Activated CD8-positive, alpha-beta memory T cell treated with anti-CD3 and anti-CD28 coated beads for 4 hours (primary cell): ENCODE measurements at regions not wholly inside any gene's neighbourhood (a gene's known extent, or its start where the extent isn't known, plus 50 kb on each side); places are given as distances from the start of the nearest gene placed in this dataset.
"Not testable (repeated sequence)": the region's sequence is repeated elsewhere in the genome, so short reads cannot be mapped to it uniquely, and the experiment has no call there.

Experiments used
- DNase-seq, 2 donors: peaks; one replicate each; pipeline ENCODE4 v3.0.0-alpha.2; 2020; ENCODE audit warnings: low read depth in 2 of 2

GRCh38 chr20:47963022-47963421 is 177.7 kb upstream of the SULF2 start:
- no peak for DNase-seq

DNA sequence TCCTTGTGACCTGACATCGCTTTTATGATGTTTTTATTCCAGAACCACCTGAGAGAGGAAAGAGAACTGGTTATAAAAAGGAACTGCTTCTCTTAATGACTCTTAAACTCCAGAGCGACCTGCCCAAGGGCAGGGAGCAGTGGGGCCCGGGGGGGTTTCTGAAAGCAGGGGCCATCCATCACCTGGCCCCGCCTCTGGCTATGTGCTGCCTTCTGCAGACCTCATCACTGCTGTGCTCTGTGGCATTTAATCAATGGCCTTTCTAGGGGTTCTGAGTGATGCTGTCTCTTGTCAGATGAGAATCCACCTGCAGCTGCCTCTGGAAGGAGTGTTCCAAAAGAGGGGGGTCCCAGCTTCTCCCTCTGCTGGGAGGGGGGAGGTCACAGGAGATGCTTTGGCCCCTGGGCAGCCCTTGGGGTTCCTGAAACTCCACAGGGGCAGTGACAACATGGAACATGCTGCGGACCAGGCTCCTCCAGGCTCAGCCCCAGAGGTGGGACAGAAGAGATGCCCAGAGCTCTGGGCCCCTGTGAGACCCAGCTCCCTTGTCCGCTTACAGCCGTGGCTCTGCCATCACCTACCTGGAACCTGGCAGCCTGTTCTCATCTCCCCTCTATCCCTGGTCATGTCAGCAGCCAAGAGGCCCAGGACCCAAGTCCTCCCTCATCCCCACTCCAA is 177.1 kb upstream of the SULF2 start:
- no peak for DNase-seq

GRCh38 chr20:47960769-47961541 is 175.7 kb upstream of the SULF2 start:
- DNase-seq: no peak

GRCh38 chr20:47960277-47960676 is 175.0 kb upstream of the SULF2 start:
- DNase-seq: no peak

- not testable (repeated sequence) for DNase-seq
These were observed 172.9 kb upstream of the SULF2 start for GRCh38 chr20:47957989-47958801.

DNA sequence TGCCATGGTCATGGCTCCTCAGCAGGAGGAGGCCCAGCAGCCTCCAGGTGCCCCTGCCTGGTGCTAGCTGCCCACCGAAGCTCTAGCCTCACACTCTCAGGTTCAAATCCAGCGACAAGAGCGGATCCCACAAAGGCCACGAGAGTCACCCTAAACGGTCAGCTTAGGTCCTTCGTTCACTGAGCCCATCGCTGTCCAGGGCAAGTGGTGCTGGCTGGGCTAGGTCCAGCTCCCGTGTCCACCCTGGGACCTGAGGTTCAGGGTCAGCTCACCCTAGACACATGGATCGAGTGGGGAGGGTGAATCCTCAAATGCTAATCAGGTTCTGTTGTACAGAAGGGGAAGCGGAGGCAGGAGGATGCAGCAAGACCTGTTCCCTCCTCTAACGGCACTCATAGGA is 171.9 kb upstream of the SULF2 start:
- DNase-seq: no peak

- no peak for DNase-seq
These were observed 171.2 kb upstream of the SULF2 start for GRCh38 chr20:47956268-47956995.

DNA sequence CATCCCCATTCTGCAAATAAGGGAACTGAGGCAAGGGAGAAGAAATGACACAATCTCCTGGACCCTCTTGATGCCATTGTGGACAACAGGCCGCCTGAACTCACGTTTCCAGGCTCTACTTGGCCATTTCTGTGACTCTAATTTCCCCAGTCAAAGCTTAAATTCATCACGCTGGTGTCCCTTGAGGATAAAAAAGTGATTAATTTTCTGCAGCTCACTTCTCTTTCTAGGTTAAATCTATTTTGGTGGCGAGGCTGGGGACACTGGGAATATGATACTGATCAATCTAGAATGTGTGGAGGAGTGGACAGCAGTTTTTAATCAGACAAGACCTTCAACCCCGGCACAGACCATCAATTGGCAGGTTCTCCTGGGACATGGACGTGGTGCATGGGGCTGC is 168.2 kb upstream of the SULF2 start:
- DNase-seq: no peak

DNA sequence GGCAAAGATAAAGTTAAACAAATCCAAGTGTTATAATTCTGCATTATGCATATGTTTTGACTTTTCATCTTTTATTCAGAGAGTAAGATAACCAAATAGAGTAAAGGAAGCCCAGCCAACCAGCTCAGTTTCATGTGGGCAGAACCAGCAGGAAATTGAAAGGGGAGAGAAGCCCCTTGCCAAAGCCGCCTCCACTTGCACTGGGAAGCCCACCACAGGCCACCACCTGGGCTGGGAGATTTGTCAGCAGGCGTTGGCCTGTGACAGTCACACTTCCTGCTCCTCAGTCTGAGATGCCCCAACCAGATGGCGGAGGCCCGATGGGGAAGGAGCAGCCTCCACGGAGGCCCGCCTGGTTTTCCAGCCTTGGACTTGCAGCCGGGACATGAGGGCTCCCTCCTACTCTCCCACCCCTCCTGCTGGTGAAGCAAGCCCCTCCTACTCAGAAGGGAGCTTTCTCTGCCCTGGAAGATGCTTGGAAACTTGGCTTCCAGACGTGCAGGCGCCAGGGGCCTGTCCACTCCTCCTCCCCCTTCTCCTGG is 166.8 kb upstream of the SULF2 start:
- DNase-seq: no peak

GRCh38 chr20:47951521-47951971 is 166.3 kb upstream of the SULF2 start:
- DNase-seq: no peak

DNA sequence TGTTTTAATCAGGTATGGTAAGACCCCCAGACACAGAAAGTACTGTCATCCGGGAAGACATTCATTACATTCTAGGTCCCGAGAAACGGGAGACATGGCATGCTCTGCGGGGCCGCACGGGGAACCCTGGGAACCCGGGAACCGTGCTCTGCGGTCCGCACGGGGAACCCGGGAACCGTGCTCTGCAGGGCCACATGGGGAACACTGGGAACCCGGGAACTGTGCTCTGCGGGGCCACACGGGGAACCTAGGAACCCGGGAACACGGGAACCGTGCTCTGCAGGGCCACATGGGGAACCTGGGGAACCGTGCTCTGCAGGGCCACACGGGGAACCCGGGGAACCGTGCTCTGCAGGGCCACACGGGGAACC is 165.6 kb upstream of the SULF2 start:
- no peak for DNase-seq

GRCh38 chr20:47950124-47950912 is 165.0 kb upstream of the SULF2 start:
- no peak for DNase-seq

- DNase-seq: no peak
These were observed 163.9 kb upstream of the SULF2 start for GRCh38 chr20:47949230-47949629.

DNA sequence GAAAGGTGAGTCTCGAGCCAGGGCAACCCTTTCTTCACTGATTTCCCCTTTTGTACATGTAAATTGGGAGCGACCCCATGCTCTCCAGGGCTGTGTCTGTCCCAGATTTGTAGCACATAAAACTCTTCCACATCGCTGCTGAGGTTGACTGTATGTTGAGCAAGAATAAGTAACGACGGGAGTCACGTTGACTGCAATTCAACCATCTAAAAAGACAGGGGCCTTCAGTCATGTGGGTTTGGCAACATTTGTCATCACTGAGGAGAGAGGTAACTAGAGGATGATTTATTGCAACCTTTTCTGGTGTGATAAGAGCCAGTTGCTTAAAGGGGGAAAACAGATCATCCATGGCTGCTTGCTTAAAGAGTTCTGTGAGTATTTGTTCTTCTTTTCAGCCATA is 159.4 kb upstream of the SULF2 start:
- no peak for DNase-seq

DNA sequence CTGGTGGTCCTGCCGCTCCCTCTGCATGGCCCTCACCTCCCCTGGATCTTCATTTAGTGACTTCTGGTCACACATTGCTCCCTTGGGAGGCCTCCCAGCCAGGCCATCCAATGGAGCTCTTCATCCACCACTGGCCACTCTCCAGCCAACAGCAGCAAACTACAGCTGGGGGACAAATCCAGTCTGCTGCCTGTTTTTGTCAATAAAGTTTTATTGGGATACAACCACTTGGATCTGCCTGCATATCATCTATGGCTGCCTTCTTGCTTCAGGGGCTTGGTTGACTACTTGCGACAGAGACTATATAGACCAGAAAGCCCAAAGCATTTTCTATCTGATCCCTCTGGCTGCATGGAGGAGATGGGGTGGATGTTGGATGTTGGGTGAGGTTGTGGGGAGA is 156.6 kb upstream of the SULF2 start:
- DNase-seq: no peak

- no peak for DNase-seq
These were observed 155.0 kb upstream of the SULF2 start for GRCh38 chr20:47940101-47940813.

DNA sequence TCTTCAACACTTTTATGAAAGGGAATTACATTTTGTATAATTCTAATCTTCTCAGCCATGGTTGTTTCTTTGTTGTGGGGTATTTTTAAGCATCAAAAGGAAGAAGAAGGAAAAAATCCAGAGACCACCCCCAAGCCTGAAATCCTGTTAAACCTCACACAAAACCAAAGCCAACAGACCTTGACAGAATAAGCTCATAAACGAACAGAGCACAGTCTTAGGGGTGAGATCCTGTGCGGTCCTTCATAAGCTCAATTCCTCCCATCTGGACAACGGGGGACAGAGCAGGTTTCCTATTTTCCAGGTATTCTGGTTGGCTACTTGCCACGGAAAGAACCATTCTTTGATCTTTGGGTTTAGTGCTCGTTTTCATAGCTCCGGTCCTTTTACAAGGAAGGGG is 151.3 kb upstream of the SULF2 start:
- no peak for DNase-seq

DNA sequence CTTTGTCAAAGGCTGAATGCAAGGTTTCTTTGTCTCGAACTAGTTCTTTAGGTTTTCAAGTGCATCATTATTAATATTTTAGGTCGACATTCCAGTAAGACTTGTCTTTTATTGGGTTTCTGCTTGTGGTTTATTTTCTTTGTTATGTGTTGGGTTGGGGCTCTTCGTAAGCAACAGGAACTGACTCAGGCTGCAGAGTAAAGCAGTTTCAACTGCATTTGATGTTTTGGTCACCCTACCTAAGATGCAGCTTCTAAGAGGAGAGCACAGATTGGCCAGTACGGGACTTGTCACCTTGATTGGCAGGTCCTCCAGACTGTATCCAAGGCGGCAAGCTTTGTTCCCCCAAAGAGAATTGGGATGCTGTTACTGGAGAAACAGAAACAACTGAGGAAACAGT is 149.5 kb upstream of the SULF2 start:
- DNase-seq: no peak

- DNase-seq: no peak
These were observed 146.2 kb upstream of the SULF2 start for GRCh38 chr20:47931443-47931842.

GRCh38 chr20:47931002-47931401 is 145.7 kb upstream of the SULF2 start:
- no peak for DNase-seq
